ENCODE measurements at regions not wholly inside any gene's neighbourhood (a gene's known extent, or its start where the extent isn't known, plus 50 kb on each side); places are given as distances from the start of the nearest gene placed in this dataset.

DNA sequence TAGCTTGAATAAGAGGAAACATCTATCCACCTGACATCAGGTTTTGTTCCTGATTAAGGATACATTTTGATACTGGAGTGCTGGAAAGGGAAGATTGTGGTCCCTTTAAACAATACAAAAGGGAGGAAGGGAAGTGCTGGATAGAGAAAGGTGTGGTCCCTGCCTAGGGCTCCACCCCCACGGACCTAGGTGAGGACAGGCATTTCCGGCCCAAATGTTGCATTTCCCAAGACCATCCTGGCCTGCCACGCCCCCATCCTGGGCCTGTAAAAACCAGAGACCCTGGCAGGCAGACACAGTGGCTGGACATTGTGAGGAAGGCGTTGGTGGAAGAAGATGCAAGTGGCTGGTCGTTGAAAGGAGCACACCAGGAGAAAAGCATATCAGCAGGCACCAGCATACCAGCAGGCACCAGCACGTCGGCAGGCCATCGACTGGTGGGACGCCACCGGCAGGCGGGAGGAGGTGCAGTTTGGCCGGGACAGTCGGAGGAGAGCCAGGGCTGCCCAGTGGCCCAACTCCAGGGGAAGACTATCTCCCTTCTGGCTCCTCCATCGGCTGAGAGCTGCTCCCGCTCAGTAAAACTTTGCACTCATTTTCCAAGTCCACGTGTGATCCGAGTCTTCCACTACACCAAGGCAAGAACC is 53.2 kb upstream of the AMN1 start:
- Histone ChIP-seq H3K36me3 (ENCODE audit: control insufficient read depth, insufficient read depth, low read length) (no peaks in the 10 kb centered on the region), H3K27ac (ENCODE audit: low read length) (no peak overlapping the region), H3K27me3 (ENCODE audit: control insufficient read depth, insufficient read depth, low read length) (no peaks in the 10 kb centered on the region), H3K4me1 (ENCODE audit: control insufficient read depth, insufficient read depth, low read length) (no peaks in the 10 kb centered on the region), H3K4me3 (ENCODE audit: low read length) (no peak overlapping the region), H3K9me3 (ENCODE audit: control insufficient read depth, insufficient read depth, low read length) (no peaks in the 10 kb centered on the region)
- DNase-seq (ENCODE audit: low read depth, low spot score) = no peak
- whole genome bisulfite sequencing (ENCODE audit: insufficient coverage, insufficient read length) = no CpG with 5 or more reads among the region's 17 CpGs

DNA sequence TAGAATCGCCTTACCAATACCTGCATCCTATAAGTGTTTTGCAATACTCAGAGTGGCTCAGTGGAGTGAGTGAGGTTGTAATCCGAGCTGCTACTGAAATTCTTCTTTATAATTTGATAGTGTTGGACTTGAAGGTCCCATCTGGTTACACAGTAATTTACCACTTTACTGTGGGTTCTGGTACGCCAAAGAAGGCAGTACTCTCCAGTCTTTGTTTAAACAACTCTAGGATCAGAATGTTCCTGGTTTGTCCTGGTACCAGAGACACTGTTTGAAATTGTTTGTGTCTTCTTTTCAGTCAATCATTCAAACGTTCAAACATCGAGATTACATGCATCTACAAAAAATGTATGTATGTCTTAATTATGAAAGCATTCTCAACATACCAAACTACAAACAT is 51.3 kb upstream of the AMN1 start:
- Histone ChIP-seq H3K27ac (ENCODE audit: low read length) (no peak overlapping the region), H3K9me3 (ENCODE audit: control insufficient read depth, insufficient read depth, low read length) (no peaks in the 10 kb centered on the region)
- WGBS (ENCODE audit: insufficient coverage, insufficient read length) = no CpG with 5 or more reads among the region's 5 CpGs

DNA sequence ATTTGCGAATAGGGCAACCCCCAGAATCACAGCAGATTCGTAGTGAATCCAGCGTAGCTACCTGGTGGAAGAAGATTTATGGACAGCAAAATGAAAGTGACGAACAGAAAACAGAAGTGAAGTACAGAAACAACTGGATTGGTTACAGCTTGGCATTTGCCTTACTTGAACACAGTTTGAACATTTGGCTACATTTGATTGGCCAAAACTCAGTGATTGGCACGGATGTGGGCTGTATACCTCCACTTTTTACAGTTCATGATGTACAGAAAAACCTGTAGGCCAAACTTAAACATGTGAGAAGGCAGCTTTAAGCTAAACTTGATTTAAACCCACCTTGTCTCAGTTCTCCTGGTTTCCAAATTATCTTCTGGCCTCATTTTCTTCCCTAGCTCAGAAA is 49.9 kb upstream of the AMN1 start:
- Histone ChIP-seq H3K27me3 (ENCODE audit: control insufficient read depth, insufficient read depth, low read length) (no peaks in the 10 kb centered on the region), H3K4me3 (ENCODE audit: low read length) (no peak overlapping the region), H3K36me3 (ENCODE audit: control insufficient read depth, insufficient read depth, low read length) (no peaks in the 10 kb centered on the region), H3K27ac (ENCODE audit: low read length) (no peak overlapping the region), H3K9me3 (ENCODE audit: control insufficient read depth, insufficient read depth, low read length) (no peaks in the 10 kb centered on the region), H3K4me1 (ENCODE audit: control insufficient read depth, insufficient read depth, low read length) (no peaks in the 10 kb centered on the region)
- WGBS (ENCODE audit: insufficient coverage, insufficient read length) = no CpG with 5 or more reads among the region's 5 CpGs
- no peak for DNase-seq (ENCODE audit: low read depth, low spot score)

More for the DNA sequence above, 51.3 kb upstream of the AMN1 start:
- no peak overlapping the region for H3K4me3 ChIP-seq (ENCODE audit: low read length)
- no peak for DNase-seq (ENCODE audit: low read depth, low spot score)
- no peaks in the 10 kb centered on the region for H3K27me3 ChIP-seq (ENCODE audit: control insufficient read depth, insufficient read depth, low read length)
- H3K36me3 ChIP-seq (ENCODE audit: control insufficient read depth, insufficient read depth, low read length) = no peaks in the 10 kb centered on the region
- H3K4me1 ChIP-seq (ENCODE audit: control insufficient read depth, insufficient read depth, low read length) = no peaks in the 10 kb centered on the region
